H9 (cell line): ENCODE measurements at regions not wholly inside any gene's neighbourhood (a gene's known extent, or its start where the extent isn't known, plus 50 kb on each side); places are given as distances from the start of the nearest gene placed in this dataset.

ENCODE experiments used
- DNase-seq: peaks from one replicate; pipeline ENCODE4 v3.0.0-alpha.2; 2017
- H2AFZ ChIP-seq: one replicate; pipeline ENCODE4 v1.6.1; 2013; ENCODE audit warnings: mild to moderate bottlenecking, low read length, control low read depth, moderate library complexity
- H2AK5ac ChIP-seq: 2 replicates; pipeline ENCODE4 v1.6.1; 2013; ENCODE audit warnings: low read length, control low read depth, mixed read lengths; ENCODE audit not compliant: insufficient read length
- H2BK120ac ChIP-seq: one replicate; pipeline ENCODE4 v1.6.1; 2013; ENCODE audit warnings: low read depth, mild to moderate bottlenecking, low read length, control low read depth, inconsistent platforms; ENCODE audit not compliant: poor library complexity, severe bottlenecking
- H2BK12ac ChIP-seq: 2 replicates; pipeline ENCODE4 v1.6.1; 2013; ENCODE audit warnings: low read length, control low read depth, mixed read lengths, low read depth; ENCODE audit not compliant: insufficient read length
- H2BK15ac ChIP-seq: 2 replicates; pipeline ENCODE4 v1.6.1; 2013; ENCODE audit warnings: low read depth, low read length, control low read depth
- H2BK20ac ChIP-seq: one replicate; pipeline ENCODE4 v1.6.1; 2013; ENCODE audit warnings: low read depth, mild to moderate bottlenecking, low read length, control low read depth, inconsistent platforms; ENCODE audit not compliant: poor library complexity, severe bottlenecking
- H2BK5ac ChIP-seq: 2 replicates; pipeline ENCODE4 v1.6.1; 2013; ENCODE audit warnings: low read length, control low read depth, mixed read lengths; ENCODE audit not compliant: insufficient read length
- H3K14ac ChIP-seq: 2 replicates; pipeline ENCODE4 v1.6.1; 2013; ENCODE audit warnings: low read length, control low read depth; ENCODE audit not compliant: insufficient read depth
- H3K18ac ChIP-seq: 2 replicates; pipeline ENCODE4 v1.6.1; 2013; ENCODE audit warnings: low read depth, mild to moderate bottlenecking, mixed read lengths, low read length, control low read depth; ENCODE audit not compliant: insufficient read length
- H3K23ac ChIP-seq: 2 replicates; pipeline ENCODE4 v1.6.1; 2013; ENCODE audit warnings: low read length, control low read depth, mixed read lengths, low read depth; ENCODE audit not compliant: insufficient read length
- H3K23me2 ChIP-seq: 2 replicates; pipeline ENCODE4 v1.6.1; 2013; ENCODE audit warnings: low read depth, mild to moderate bottlenecking, mixed read lengths, low read length, control low read depth; ENCODE audit not compliant: insufficient read length, poor library complexity, severe bottlenecking
- H3K27ac ChIP-seq: 2 replicates; pipeline ENCODE4 v1.5.1; 2013; ENCODE audit warnings: low read length, control low read depth, mixed read lengths, low read depth; ENCODE audit not compliant: insufficient read length
- H3K27me3 ChIP-seq: 2 replicates; pipeline ENCODE4 v1.6.1; 2013; ENCODE audit warnings: low read length, control low read depth, inconsistent platforms; ENCODE audit not compliant: insufficient read depth
- H3K4ac ChIP-seq: 2 replicates; pipeline ENCODE4 v1.6.1; 2013; ENCODE audit warnings: low read depth, mild to moderate bottlenecking, control low read depth, inconsistent platforms, low read length, moderate library complexity
- H3K4me1 ChIP-seq: 2 replicates; pipeline ENCODE4 v1.6.1; 2013; ENCODE audit warnings: low read length, control low read depth, inconsistent platforms; ENCODE audit not compliant: insufficient read depth
- H3K4me2 ChIP-seq: 2 replicates; pipeline ENCODE4 v1.6.1; 2013; ENCODE audit warnings: low read length, control low read depth, mixed read lengths; ENCODE audit not compliant: insufficient read length, insufficient read depth
- H3K56ac ChIP-seq: 2 replicates; pipeline ENCODE4 v1.6.1; 2013; ENCODE audit warnings: low read depth, mild to moderate bottlenecking, mixed read lengths, low read length, control low read depth; ENCODE audit not compliant: insufficient read length
- H3K79me1 ChIP-seq: 2 replicates; pipeline ENCODE4 v1.6.1; 2013; ENCODE audit warnings: low read depth, mild to moderate bottlenecking, moderate library complexity, low read length, control low read depth, inconsistent platforms; ENCODE audit not compliant: insufficient read depth, poor library complexity, severe bottlenecking
- H3K79me2 ChIP-seq: 2 replicates; pipeline ENCODE4 v1.6.1; 2013; ENCODE audit warnings: low read length, control low read depth, inconsistent platforms; ENCODE audit not compliant: insufficient read depth
- H3K9ac ChIP-seq: 2 replicates; pipeline ENCODE4 v1.6.1; 2013; ENCODE audit warnings: low read length, control low read depth, mixed read lengths; ENCODE audit not compliant: insufficient read length; ENCODE audit errors: extremely low read depth
- H3K9me3 ChIP-seq: one replicate; pipeline ENCODE4 v1.6.1; 2013; ENCODE audit warnings: low read depth, low read length, inconsistent platforms; ENCODE audit not compliant: control insufficient read depth
- H3T11ph ChIP-seq: one replicate; pipeline ENCODE4 v1.6.1; 2013; ENCODE audit warnings: mild to moderate bottlenecking, low read length, control low read depth, inconsistent platforms
- H4K20me1 ChIP-seq: one replicate; pipeline ENCODE4 v1.6.1; 2013; ENCODE audit not compliant: control insufficient read depth, insufficient read length, insufficient read depth
- H4K5ac ChIP-seq: 2 replicates; pipeline ENCODE4 v1.6.1; 2013; ENCODE audit warnings: low read depth, mild to moderate bottlenecking, mixed read lengths, low read length, control low read depth; ENCODE audit not compliant: insufficient read length
- H4K8ac ChIP-seq: replicated peaks from 2 replicates; pipeline ENCODE4 v1.6.1; 2013; ENCODE audit warnings: low read length, control low read depth, mixed read lengths, low read depth; ENCODE audit not compliant: insufficient read length
- H4K91ac ChIP-seq: 2 replicates; pipeline ENCODE4 v1.6.1; 2013; ENCODE audit warnings: low read depth, mild to moderate bottlenecking, moderate library complexity, mixed read lengths, low read length, control low read depth; ENCODE audit not compliant: insufficient read length
- H3K27ac Mint-ChIP-seq, 3 experiments: 2 replicates in 2 of 3; 3 replicates in 1 of 3; pipeline ENCODE4 v1.8.0; 2020 to 2021; ENCODE audit warnings: mixed read lengths in 3 of 3, mild to moderate bottlenecking in 1 of 3, moderate library complexity in 1 of 3
- H3K27me3 Mint-ChIP-seq: 2 replicates; pipeline ENCODE4 v1.8.0; 2021; ENCODE audit warnings: low read depth, mild to moderate bottlenecking, moderate library complexity, mixed read lengths
- H3K36me3 Mint-ChIP-seq, 3 experiments: 2 replicates in 2 of 3; 3 replicates in 1 of 3; pipeline ENCODE4 v1.8.0; 2020 to 2021; ENCODE audit warnings: low read depth in 3 of 3, mixed read lengths in 3 of 3; ENCODE audit not compliant: insufficient read depth in 1 of 3
- H3K4me1 Mint-ChIP-seq, 2 experiments: 2 replicates each; pipeline ENCODE4 v1.8.0; 2020; ENCODE audit warnings: mixed read lengths in 2 of 2
- H3K4me3 Mint-ChIP-seq, 2 experiments: 2 replicates in 1 of 2; 3 replicates in 1 of 2; pipeline ENCODE4 v1.8.0; 2020 to 2021; ENCODE audit warnings: mild to moderate bottlenecking in 2 of 2, mixed read lengths in 2 of 2, moderate library complexity in 1 of 2
- H3K9me3 Mint-ChIP-seq, 2 experiments: 2 replicates in 1 of 2; 3 replicates in 1 of 2; pipeline ENCODE4 v1.8.0; 2020; ENCODE audit warnings: mild to moderate bottlenecking in 2 of 2, mixed read lengths in 2 of 2, moderate library complexity in 1 of 2
- CTCF ChIP-seq: fragments of 200-600 bp; sonication (generic); conservative IDR thresholded peaks from 3 replicates; pipeline ENCODE4 v1.8.0; 2021; ENCODE audit warnings: antibody characterized with exemption, mild to moderate bottlenecking
- WGBS: extraction: QIAGEN DNeasy Blood & Tissue Kit; methylation state at CpG from one replicate; pipeline ENCODE4 v1.1.7; 2013; ENCODE audit warnings: missing lambda C conversion rate, low lambda C conversion rate, mixed read lengths; ENCODE audit not compliant: insufficient read length; ENCODE audit errors: extremely low coverage; 5-methylcytosine and 5-hydroxymethylcytosine counted together

- H3K27ac Mint-ChIP-seq: no peak overlapping the region
- WGBS: no CpG with 5 or more reads among the region's 2 CpGs
- no peak overlapping the region for H3K9ac ChIP-seq
- H2AFZ ChIP-seq: no peak overlapping the region
- H3T11ph ChIP-seq: no peak overlapping the region
- no peak overlapping the region for H3K14ac ChIP-seq
- H3K23me2 ChIP-seq: no peaks in the 10 kb centered on the region
- no peak overlapping the region for H2BK20ac ChIP-seq
- no peak overlapping the region for H3K27ac ChIP-seq
- no peaks in the 10 kb centered on the region for H3K79me1 ChIP-seq
- no peaks in the 10 kb centered on the region for H3K79me2 ChIP-seq
- no peak overlapping the region for H3K18ac ChIP-seq
- H3K4me1 Mint-ChIP-seq: peaks cover 5 to 6% of the 10 kb centered on the region in 2 experiments
- no peak for DNase-seq
- no peak overlapping the region for H3K4me3 Mint-ChIP-seq
- no peaks in the 10 kb centered on the region for H3K27me3 ChIP-seq
- H4K20me1 ChIP-seq: no peaks in the 10 kb centered on the region
- H4K5ac ChIP-seq: no peak overlapping the region
- H3K4ac ChIP-seq: no peak overlapping the region
- no peaks in the 10 kb centered on the region for H3K9me3 Mint-ChIP-seq
- no peak overlapping the region for H2AK5ac ChIP-seq
- no peaks in the 10 kb centered on the region for H3K36me3 Mint-ChIP-seq
- H3K27me3 Mint-ChIP-seq: no peaks in the 10 kb centered on the region
- H2BK120ac ChIP-seq: no peak overlapping the region
- H4K91ac ChIP-seq: no peak overlapping the region
- H3K4me1 ChIP-seq: no peaks in the 10 kb centered on the region
- H4K8ac ChIP-seq: no peak overlapping the region
- no peak overlapping the region for H3K56ac ChIP-seq
- H3K4me2 ChIP-seq: no peak overlapping the region
- H2BK5ac ChIP-seq: no peak overlapping the region
- H3K9me3 ChIP-seq: no peaks in the 10 kb centered on the region
- no peak overlapping the region for H2BK12ac ChIP-seq
- H3K23ac ChIP-seq: no peak overlapping the region
- no peak overlapping the region for H2BK15ac ChIP-seq
- TF ChIP-seq CTCF: no peak
These were observed 305.3 kb downstream of the TMX3 start for GRCh38 chr18:68409576-68409975.
